Hepatocyte (in vitro differentiated cells): ENCODE measurements at regions not wholly inside any gene's neighbourhood (a gene's known extent, or its start where the extent isn't known, plus 50 kb on each side); places are given as distances from the start of the nearest gene placed in this dataset.

Experiments used
- CTCF ChIP-seq: fragments of 200-600 bp; sonication (generic); IDR thresholded peaks from 2 replicates; pipeline ENCODE4 v1.5.1; 2016; ENCODE audit warnings: antibody characterized with exemption, mild to moderate bottlenecking; ENCODE audit not compliant: poor library complexity
- EZH2 ChIP-seq: fragments of 200-600 bp; sonication (generic); IDR thresholded peaks from 2 replicates; pipeline ENCODE4 v1.6.1; 2016; ENCODE audit warnings: antibody characterized with exemption, mild to moderate bottlenecking, borderline replicate concordance
- EZH2phosphoT487 ChIP-seq: fragments of 200-600 bp; sonication (generic); IDR thresholded peaks from one replicate; pipeline ENCODE4 v1.6.1; 2018; ENCODE audit warnings: antibody characterized with exemption, mild to moderate bottlenecking, low read depth, moderate library complexity; ENCODE audit not compliant: unreplicated experiment, severe bottlenecking

DNA sequence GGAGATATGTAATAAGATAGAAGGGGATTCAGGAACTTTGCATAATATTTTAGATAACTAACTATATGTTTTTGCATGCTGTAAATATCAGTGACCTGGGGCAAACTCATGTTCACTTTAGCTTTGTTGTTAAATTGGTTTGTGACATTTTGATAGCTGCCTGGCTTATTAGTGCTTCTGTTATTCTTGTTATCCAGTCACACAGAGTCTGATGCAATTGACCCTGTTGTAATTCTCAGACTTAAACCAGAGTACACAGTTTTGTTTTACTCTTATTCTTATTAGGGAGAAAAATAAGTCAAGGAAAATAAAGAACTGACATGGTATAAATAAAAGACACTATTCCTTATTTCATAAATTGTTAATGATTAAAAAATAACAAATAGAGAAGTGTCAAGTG lies 516.7 kb upstream of the SLIT2 start:
- TF ChIP-seq CTCF (no peak), EZH2 (no peak), EZH2phosphoT487 (no peak)
